ENCODE measurements at regions not wholly inside any gene's neighbourhood (a gene's known extent, or its start where the extent isn't known, plus 50 kb on each side); places are given as distances from the start of the nearest gene placed in this dataset.

DNA sequence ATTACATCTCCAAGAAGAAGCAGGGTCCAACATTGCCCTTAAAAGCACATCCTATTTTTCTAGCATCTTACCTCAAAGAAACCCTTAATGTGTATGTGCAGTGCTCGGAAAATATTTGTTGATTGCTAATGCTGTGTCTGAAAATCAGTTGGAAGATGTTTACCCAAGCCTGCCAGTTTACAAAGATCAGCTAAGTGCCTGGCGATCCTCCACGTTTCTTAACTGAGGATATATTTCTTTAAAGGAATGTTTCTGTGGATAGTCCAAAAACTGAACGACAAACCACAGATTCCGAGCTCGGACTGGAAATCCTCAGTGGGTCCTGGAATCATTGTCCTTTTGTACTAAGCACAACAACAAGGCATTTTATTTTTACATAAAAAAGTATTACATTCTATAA lies 595.7 kb upstream of the ARID1B start:
- TF ChIP-seq, protein P1, sequence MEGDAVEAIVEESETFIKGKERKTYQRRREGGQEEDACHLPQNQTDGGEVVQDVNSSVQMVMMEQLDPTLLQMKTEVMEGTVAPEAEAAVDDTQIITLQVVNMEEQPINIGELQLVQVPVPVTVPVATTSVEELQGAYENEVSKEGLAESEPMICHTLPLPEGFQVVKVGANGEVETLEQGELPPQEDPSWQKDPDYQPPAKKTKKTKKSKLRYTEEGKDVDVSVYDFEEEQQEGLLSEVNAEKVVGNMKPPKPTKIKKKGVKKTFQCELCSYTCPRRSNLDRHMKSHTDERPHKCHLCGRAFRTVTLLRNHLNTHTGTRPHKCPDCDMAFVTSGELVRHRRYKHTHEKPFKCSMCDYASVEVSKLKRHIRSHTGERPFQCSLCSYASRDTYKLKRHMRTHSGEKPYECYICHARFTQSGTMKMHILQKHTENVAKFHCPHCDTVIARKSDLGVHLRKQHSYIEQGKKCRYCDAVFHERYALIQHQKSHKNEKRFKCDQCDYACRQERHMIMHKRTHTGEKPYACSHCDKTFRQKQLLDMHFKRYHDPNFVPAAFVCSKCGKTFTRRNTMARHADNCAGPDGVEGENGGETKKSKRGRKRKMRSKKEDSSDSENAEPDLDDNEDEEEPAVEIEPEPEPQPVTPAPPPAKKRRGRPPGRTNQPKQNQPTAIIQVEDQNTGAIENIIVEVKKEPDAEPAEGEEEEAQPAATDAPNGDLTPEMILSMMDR (IDR thresholded peaks at IDR 0.05) = no peak
- no peaks in the 10 kb centered on the region for H3K4me1 ChIP-seq
- no peaks in the 10 kb centered on the region for H3K27me3 ChIP-seq
- no peak overlapping the region for H3K27ac ChIP-seq
- H3K36me3 ChIP-seq = no peaks in the 10 kb centered on the region
- no peaks in the 10 kb centered on the region for H3K9me3 ChIP-seq
- DNase-seq (ENCODE audit: low spot score in 2 of 2) = no peak
- no peak overlapping the region for H3K4me3 ChIP-seq
- intact Hi-C loops (cut with DNase I) = no loop called here

DNA sequence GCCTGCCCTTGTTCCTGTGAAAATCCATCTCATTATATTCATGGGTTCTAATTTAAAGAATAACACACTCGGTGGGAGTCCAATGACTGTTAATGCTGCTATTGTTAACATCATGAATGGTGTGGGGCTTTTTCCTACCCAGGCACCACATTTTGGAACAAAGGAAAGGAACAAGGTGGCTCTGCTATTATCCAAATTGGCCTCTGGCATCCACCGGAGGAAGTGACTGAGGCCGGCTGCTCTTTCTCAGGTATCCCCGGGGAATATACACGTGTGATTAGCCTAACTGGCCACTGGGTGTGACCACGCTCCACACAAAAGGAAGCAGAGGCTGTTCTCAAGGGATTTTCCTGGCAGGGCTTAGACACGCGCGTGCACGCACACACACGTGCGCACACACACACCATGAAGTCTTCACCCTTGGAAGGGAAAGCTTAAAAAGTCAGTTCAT lies 601.2 kb upstream of the ARID1B start:
- Histone ChIP-seq H3K9me3 (no peaks in the 10 kb centered on the region), H3K4me3 (no peak overlapping the region), H3K27me3 (no peaks in the 10 kb centered on the region), H3K36me3 (no peaks in the 10 kb centered on the region), H3K27ac (no peak overlapping the region), H3K4me1 (no peaks in the 10 kb centered on the region)
- TF ChIP-seq, protein P1 (IDR thresholded peaks at IDR 0.05) = no peak
- DNase-seq (ENCODE audit: low spot score in 2 of 2) = no peak
- intact Hi-C loops (cut with DNase I) = no loop called here

DNA sequence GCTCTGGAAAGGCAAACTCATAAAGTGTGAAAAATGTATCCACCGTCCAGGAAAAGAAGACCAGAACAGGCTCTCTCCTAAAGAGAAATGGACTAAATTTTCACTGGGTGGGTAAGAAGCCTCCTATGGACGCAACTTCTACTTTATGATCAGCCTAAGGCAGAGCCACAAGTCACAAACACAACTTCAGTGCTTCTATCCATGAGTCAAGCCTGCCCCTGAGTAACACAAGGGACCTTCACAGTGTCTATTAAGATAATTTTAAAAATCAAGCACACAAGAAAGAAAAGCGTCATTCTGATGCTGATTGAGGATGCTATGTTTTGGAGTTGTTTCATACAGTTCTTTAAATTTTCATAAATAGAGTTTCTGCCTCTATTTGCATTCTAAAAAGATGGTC lies 601.7 kb upstream of the ARID1B start:
- H3K27me3 ChIP-seq = no peaks in the 10 kb centered on the region
- no peak overlapping the region for H3K4me3 ChIP-seq
- intact Hi-C loops (cut with DNase I) = no loop called here
- no peaks in the 10 kb centered on the region for H3K9me3 ChIP-seq
- H3K36me3 ChIP-seq = no peaks in the 10 kb centered on the region
- DNase-seq (ENCODE audit: low spot score in 2 of 2) = no peak
- TF ChIP-seq, protein P1 (IDR thresholded peaks at IDR 0.05) = no peak
- no peak overlapping the region for H3K27ac ChIP-seq
- no peaks in the 10 kb centered on the region for H3K4me1 ChIP-seq

DNA sequence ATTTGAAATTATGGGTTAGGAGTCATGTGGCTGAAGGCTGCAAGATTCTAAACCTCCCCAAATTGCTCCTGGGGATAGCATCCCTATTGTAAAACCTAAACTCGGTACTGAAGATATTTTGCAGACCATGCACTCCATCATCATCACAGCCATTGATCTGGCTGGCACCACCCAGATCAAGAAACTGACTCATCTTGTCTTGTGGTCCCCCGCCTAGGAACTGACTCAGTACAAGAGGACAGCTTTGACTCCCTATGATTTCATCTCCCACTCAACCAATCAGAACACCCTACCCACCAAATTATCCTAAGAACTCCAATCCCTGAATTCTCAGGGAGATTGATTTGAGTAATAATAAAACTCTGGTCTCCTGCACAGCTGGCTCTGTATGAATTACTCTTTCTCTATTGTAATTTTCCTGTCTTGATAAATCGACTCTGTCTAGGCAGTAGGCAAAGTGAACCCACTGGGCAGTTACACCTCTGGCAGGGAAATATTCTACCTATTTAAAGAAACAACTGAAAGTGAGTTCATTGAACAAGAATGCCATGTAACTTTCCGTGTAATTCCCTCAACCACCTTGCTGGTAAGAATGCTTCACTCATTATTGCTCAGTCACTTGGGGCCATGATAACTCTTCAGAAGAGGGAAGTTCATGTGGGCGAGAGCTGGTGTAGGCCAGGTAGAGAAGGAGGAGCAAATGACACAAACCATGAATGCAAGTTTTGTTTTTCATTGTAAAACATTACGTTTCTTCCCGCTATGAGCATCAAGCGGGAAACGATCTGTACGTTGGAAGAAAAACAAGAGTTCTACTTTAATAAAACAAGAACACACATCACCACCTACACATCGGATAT lies 602.9 kb upstream of the ARID1B start:
- no peak for DNase-seq (ENCODE audit: low spot score in 2 of 2)
- Histone ChIP-seq H3K27me3 (no peaks in the 10 kb centered on the region), H3K4me1 (no peaks in the 10 kb centered on the region), H3K36me3 (no peaks in the 10 kb centered on the region), H3K4me3 (no peak overlapping the region), H3K9me3 (no peaks in the 10 kb centered on the region), H3K27ac (no peak overlapping the region)
- TF ChIP-seq, protein P1 (IDR thresholded peaks at IDR 0.05) = no peak
- intact Hi-C loops (cut with DNase I) = no loop called here

DNA sequence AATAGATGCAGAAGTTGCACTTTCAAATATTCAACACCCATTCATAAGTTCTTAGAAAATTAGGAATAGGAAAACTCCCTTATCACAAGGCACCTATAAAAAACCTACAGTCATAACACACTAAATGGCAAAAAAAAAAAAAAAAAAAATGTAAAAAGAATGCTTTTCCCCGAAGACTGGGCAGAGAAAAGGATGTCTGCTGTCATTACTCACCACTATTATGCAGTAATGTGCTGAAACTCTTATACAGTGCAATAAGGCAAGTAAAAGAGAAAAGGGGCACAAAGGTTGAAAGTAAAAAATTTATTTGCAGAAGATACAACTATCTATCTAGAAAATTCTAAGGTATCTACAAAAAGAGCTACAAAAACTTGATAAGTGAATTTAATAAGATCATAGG lies 607.8 kb upstream of the ARID1B start:
- Histone ChIP-seq H3K27ac (no peak overlapping the region), H3K36me3 (no peaks in the 10 kb centered on the region), H3K4me1 (peaks cover 0 to 12% of the 10 kb centered on the region in 2 donors), H3K27me3 (no peaks in the 10 kb centered on the region), H3K4me3 (no peak overlapping the region), H3K9me3 (no peaks in the 10 kb centered on the region)
- DNase-seq (ENCODE audit: low spot score in 2 of 2) = no peak
- TF ChIP-seq, protein P1 (IDR thresholded peaks at IDR 0.05) = no peak
- intact Hi-C loops (cut with DNase I) = no loop called here

Measured in ascending aorta (tissue), 2 donors.